ENCODE measurements at regions not wholly inside any gene's neighbourhood (a gene's known extent, or its start where the extent isn't known, plus 50 kb on each side); places are given as distances from the start of the nearest gene placed in this dataset.

- no peak for TF ChIP-seq CTCF (IDR thresholded peaks at IDR 0.05; ENCODE audit: insufficient read depth, low read length, poor library complexity, severe bottlenecking)
- TF ChIP-seq EZH2phosphoT487 (conservative IDR thresholded peaks at IDR 0.05; ENCODE audit: low read length): no peak
Measured at GRCh38 chr2:14316594-14316993, 315.9 kb upstream of the LRATD1 start.
